ENCODE measurements at regions not wholly inside any gene's neighbourhood (a gene's known extent, or its start where the extent isn't known, plus 50 kb on each side); places are given as distances from the start of the nearest gene placed in this dataset.
"Not testable (repeated sequence)": the region's sequence is repeated elsewhere in the genome, so short reads cannot be mapped to it uniquely, and the experiment has no call there.

DNA sequence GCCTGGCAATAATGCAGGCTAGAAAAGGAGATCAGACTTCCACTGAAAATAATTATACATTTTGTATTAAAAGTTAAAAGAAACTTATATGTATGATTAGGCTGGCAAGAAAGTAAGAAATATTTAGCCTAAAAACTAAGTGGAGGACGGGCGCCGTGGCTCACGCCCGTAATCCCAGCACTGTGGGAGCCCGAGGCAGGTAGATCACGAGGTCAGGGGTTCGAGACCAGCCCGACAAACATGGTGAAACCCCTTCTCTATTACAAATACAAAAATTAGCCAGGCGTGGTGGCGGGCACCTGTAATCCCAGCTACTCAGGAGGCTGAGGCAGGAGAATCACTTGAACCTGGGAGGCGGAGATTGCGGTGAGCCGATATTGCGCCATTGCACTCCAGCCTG, 707.0 kb downstream of the C6orf118 start:
- not testable (repeated sequence) for TF ChIP-seq CTCF (IDR thresholded peaks at IDR 0.05; ENCODE audit: poor library complexity, severe bottlenecking); TAF1 (IDR thresholded peaks at IDR 0.05; ENCODE audit: low read depth)
- TF ChIP-seq, protein P1, sequence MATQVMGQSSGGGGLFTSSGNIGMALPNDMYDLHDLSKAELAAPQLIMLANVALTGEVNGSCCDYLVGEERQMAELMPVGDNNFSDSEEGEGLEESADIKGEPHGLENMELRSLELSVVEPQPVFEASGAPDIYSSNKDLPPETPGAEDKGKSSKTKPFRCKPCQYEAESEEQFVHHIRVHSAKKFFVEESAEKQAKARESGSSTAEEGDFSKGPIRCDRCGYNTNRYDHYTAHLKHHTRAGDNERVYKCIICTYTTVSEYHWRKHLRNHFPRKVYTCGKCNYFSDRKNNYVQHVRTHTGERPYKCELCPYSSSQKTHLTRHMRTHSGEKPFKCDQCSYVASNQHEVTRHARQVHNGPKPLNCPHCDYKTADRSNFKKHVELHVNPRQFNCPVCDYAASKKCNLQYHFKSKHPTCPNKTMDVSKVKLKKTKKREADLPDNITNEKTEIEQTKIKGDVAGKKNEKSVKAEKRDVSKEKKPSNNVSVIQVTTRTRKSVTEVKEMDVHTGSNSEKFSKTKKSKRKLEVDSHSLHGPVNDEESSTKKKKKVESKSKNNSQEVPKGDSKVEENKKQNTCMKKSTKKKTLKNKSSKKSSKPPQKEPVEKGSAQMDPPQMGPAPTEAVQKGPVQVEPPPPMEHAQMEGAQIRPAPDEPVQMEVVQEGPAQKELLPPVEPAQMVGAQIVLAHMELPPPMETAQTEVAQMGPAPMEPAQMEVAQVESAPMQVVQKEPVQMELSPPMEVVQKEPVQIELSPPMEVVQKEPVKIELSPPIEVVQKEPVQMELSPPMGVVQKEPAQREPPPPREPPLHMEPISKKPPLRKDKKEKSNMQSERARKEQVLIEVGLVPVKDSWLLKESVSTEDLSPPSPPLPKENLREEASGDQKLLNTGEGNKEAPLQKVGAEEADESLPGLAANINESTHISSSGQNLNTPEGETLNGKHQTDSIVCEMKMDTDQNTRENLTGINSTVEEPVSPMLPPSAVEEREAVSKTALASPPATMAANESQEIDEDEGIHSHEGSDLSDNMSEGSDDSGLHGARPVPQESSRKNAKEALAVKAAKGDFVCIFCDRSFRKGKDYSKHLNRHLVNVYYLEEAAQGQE (IDR thresholded peaks at IDR 0.05; ENCODE audit: borderline replicate concordance) = not testable (repeated sequence)

All from neural cell (in vitro differentiated cells).